ENCODE measurements at regions not wholly inside any gene's neighbourhood (a gene's known extent, or its start where the extent isn't known, plus 50 kb on each side); places are given as distances from the start of the nearest gene placed in this dataset.

DNA sequence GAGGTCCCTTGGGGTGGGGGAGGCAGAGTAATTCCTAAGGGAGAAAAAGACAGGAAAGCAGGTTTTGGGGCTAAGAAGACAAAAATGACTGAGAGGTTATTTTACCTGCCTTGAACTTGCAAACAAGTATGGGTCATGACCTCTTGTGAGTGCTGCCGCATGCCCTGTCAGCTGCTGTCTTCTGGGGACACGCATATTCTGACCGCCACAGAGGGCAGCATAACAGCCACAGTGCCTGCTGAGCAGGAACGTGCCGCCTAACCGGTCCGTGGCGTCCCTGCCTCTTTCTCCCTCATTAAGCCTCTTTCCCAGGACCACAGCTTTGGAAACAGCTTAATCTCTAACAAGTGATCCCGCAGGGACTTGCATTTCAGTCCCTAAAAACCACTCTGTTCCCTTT lies 51.3 kb upstream of the KCNA1 start:
- TF ChIP-seq CTCF (IDR thresholded peaks at IDR 0.05), result no peak
- DNase-seq (peak in 1 of 4 donors; percentile 28), ATAC-seq (peak; percentile 78)
- Histone ChIP-seq H3K27ac (no peak overlapping the region), H3K36me3 (no peaks in the 10 kb centered on the region), H3K27me3 (peaks cover 0 to 66% of the 10 kb centered on the region in 2 donors), H3K9me3 (no peaks in the 10 kb centered on the region), H3K4me1 (peaks cover 6 to 8% of the 10 kb centered on the region in 2 donors), H3K4me3 (no peak overlapping the region)
- intact Hi-C loops (cut with DNase I), result loop anchor here in 1 of 2 donors (5.0 kb wide), 1 partner anchor 144 kb away; no protein-coding TSS in a partner anchor

GRCh38 chr12:4859478-4860210 lies 50.1 kb upstream of the KCNA1 start:
- Histone ChIP-seq H3K27me3 (peaks cover 0 to 72% of the 10 kb centered on the region in 2 donors), H3K27ac (no peak overlapping the region), H3K36me3 (no peaks in the 10 kb centered on the region), H3K9me3 (no peaks in the 10 kb centered on the region), H3K4me3 (no peak overlapping the region), H3K4me1 (peaks cover 6 to 8% of the 10 kb centered on the region in 2 donors)
- intact Hi-C loops (cut with DNase I), result loop anchor here in 1 of 2 donors (5.0 kb wide), 1 partner anchor 143 kb away; no protein-coding TSS in a partner anchor
- ATAC-seq (no peak), DNase-seq (no peak)
- no peak for TF ChIP-seq CTCF (IDR thresholded peaks at IDR 0.05)

All from left lung (tissue), 4 donors.